ENCODE measurements at regions not wholly inside any gene's neighbourhood (a gene's known extent, or its start where the extent isn't known, plus 50 kb on each side); places are given as distances from the start of the nearest gene placed in this dataset.

DNA sequence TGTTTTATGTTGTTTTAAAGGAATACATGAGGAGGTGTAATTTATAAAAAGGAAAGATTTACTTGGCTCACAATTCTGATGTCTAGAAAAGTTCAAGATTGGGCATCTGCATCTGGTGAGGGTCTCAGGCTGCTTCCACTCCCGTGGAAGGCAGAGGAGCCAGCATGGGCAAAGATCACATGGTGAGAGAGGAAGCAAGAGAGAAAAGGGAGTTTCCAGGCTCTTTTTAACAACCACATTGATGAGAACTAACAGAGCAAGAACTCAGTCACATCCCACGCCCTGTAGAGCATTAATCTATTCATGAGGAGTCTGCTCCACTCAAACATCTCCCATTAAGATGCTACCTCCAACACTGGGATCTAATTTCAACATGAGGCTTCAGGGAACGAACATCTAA is 1666.3 kb downstream of the HACE1 start:
- 70% methylated on average over 3 of the region's 3 CpGs for WGBS
- no peak for TF ChIP-seq POLR2A (IDR thresholded peaks at IDR 0.05)
- no peak for TF ChIP-seq POLR2AphosphoS5 (IDR thresholded peaks at IDR 0.05)
- TF ChIP-seq EP300 (IDR thresholded peaks at IDR 0.05) = no peak
- TF ChIP-seq, protein P1, sequence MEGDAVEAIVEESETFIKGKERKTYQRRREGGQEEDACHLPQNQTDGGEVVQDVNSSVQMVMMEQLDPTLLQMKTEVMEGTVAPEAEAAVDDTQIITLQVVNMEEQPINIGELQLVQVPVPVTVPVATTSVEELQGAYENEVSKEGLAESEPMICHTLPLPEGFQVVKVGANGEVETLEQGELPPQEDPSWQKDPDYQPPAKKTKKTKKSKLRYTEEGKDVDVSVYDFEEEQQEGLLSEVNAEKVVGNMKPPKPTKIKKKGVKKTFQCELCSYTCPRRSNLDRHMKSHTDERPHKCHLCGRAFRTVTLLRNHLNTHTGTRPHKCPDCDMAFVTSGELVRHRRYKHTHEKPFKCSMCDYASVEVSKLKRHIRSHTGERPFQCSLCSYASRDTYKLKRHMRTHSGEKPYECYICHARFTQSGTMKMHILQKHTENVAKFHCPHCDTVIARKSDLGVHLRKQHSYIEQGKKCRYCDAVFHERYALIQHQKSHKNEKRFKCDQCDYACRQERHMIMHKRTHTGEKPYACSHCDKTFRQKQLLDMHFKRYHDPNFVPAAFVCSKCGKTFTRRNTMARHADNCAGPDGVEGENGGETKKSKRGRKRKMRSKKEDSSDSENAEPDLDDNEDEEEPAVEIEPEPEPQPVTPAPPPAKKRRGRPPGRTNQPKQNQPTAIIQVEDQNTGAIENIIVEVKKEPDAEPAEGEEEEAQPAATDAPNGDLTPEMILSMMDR (IDR thresholded peaks at IDR 0.05) = no peak
- no peaks in the 10 kb centered on the region for H3K27me3 ChIP-seq
- H3K27ac ChIP-seq = no peak overlapping the region
- no peaks in the 10 kb centered on the region for H3K36me3 ChIP-seq
- no peaks in the 10 kb centered on the region for H3K9me3 ChIP-seq
- DNase-seq (ENCODE audit: low spot score in 2 of 2) = no peak
- H3K4me1 ChIP-seq = no peaks in the 10 kb centered on the region
- no peak overlapping the region for H3K4me3 ChIP-seq

DNA sequence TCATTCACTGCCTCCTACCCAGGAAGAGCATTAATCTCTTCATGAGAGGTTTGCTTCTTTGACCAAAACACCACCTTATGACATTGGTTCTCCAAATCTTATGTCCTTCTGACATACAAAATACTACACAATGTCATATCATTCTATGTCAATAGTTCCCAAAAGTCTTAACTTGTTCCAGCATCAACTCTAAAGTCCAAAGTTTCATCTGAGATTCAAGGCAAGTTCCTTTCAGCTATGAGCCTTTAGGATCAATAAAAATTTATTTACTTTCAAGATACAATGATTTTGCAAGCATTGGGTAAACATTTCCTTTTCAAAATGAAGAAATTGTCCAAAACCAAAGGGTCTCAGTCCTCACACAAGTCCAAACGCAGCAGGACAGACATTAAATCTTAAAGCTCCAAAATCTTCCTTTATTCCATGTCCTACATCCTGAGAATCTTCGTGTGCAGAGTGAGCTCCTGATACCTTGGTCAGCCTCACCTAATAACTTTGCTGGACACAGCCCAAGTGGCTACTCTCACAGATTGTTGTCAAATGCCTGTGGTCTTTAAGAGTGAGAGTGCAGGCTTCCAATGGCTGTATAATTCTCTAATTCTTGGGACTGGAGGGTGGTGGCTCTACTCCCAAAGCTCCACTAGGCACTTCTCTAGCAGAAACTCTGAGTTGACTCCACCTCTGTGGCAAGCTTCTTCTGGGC is 1668.2 kb downstream of the HACE1 start:
- Histone ChIP-seq H3K36me3 (no peaks in the 10 kb centered on the region), H3K4me3 (no peak overlapping the region), H3K4me1 (no peaks in the 10 kb centered on the region), H3K9me3 (no peaks in the 10 kb centered on the region), H3K27ac (no peak overlapping the region), H3K27me3 (no peaks in the 10 kb centered on the region)
- TF ChIP-seq EP300 (IDR thresholded peaks at IDR 0.05) (no peak), POLR2A (IDR thresholded peaks at IDR 0.05) (no peak), POLR2AphosphoS5 (IDR thresholded peaks at IDR 0.05) (no peak)
- TF ChIP-seq, protein P1 (IDR thresholded peaks at IDR 0.05) = no peak
- DNase-seq (ENCODE audit: low spot score in 2 of 2) = no peak
- WGBS = 61% methylated on average over 2 of the region's 2 CpGs

DNA sequence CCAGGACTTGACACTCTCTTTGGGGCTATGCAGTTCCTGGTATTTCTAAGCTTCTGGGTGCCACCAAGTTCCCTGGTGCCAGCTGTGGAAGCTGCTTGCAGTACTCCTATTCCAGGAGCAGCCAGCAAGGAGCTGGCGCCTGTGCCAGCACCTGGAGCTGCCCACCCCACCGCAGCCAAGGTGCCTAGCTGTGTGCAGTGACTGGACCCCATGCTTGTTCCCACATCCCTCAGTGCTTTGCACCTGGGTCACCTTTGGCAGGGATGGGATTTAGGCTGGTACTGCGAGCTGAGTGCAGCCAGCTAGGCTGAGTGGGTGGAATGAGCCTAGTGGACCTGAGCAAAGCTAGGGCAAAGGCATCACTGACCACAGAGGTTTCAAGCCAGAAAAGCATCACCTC is 1674.9 kb downstream of the HACE1 start:
- Histone ChIP-seq H3K27ac (no peak overlapping the region), H3K27me3 (no peaks in the 10 kb centered on the region), H3K36me3 (no peaks in the 10 kb centered on the region), H3K4me1 (no peaks in the 10 kb centered on the region), H3K9me3 (no peaks in the 10 kb centered on the region), H3K4me3 (no peak overlapping the region)
- no peak for DNase-seq (ENCODE audit: low spot score in 2 of 2)
- 75% methylated on average over 1 of the region's 3 CpGs for WGBS
- TF ChIP-seq POLR2A (IDR thresholded peaks at IDR 0.05) (no peak), EP300 (IDR thresholded peaks at IDR 0.05) (no peak), POLR2AphosphoS5 (IDR thresholded peaks at IDR 0.05) (no peak)
- TF ChIP-seq, protein P1 (IDR thresholded peaks at IDR 0.05) = no peak

DNA sequence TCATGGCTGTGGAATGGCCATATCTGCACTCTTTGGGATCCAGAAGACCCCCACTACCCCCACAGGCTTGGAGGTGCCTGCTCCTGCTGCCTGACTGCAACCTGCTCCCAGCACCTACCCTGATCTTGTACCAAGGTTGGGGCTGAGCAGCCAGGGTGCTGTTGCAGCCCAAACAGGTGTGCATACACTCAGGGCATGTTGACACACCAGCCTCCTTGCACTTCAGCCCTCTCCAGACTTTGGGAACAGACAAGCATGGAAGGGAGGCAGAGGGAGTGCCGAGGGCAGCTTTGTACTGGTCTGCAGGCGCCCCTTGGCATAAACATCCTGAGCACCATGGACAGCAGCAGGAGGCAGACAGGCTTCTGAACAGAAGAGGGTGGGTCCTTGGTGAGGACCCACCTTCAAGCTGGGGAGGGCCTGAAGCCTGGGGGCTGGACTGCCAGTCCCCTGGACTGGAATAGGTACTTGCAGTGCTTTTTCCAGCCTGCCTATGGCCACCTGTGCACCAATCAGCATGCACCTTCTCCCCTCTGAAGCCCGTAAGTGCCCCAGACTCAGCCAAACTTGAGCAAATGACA is 1675.8 kb downstream of the HACE1 start:
- Histone ChIP-seq H3K27me3 (no peaks in the 10 kb centered on the region), H3K4me1 (no peaks in the 10 kb centered on the region), H3K36me3 (no peaks in the 10 kb centered on the region), H3K4me3 (no peak overlapping the region), H3K27ac (no peak overlapping the region), H3K9me3 (no peaks in the 10 kb centered on the region)
- WGBS = 80% methylated on average over 1 of the region's 3 CpGs
- DNase-seq (ENCODE audit: low spot score in 2 of 2) = no peak
- TF ChIP-seq, protein P1 (IDR thresholded peaks at IDR 0.05) = no peak
- no peak for TF ChIP-seq POLR2AphosphoS5 (IDR thresholded peaks at IDR 0.05)
- TF ChIP-seq POLR2A (IDR thresholded peaks at IDR 0.05) = no peak
- TF ChIP-seq EP300 (IDR thresholded peaks at IDR 0.05) = no peak

DNA sequence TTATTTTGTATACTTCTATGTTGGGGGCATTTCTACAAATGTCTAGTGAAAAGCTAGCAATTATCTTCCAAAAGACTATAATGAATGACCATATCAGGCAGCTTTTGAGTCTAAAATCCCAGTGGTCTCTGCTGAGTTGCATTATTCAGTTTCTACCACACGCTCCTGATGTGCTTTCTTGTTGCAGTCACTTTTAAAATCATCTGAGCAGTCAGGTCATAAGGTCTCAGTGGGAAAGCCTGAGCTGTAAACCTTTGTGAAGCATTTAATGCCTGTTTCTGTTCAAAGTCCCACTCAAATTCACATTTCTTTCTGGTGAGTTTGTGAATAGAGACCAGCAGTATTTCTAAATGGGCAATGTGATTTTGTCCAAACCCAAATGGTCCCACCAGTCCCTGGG is 1681.5 kb downstream of the HACE1 start:
- no peak for TF ChIP-seq POLR2AphosphoS5 (IDR thresholded peaks at IDR 0.05)
- TF ChIP-seq, protein P1 (IDR thresholded peaks at IDR 0.05) = no peak
- TF ChIP-seq POLR2A (IDR thresholded peaks at IDR 0.05) = no peak
- no peak for TF ChIP-seq EP300 (IDR thresholded peaks at IDR 0.05)
- Histone ChIP-seq H3K4me3 (no peak overlapping the region), H3K4me1 (no peaks in the 10 kb centered on the region), H3K27ac (no peak overlapping the region), H3K9me3 (no peaks in the 10 kb centered on the region), H3K36me3 (no peaks in the 10 kb centered on the region), H3K27me3 (no peaks in the 10 kb centered on the region)
- WGBS = 60% methylated on average over 1 of the region's 1 CpG
- DNase-seq (ENCODE audit: low spot score in 2 of 2) = no peak
